K562 (cell line): ENCODE measurements at regions not wholly inside any gene's neighbourhood (a gene's known extent, or its start where the extent isn't known, plus 50 kb on each side); places are given as distances from the start of the nearest gene placed in this dataset.

Experiments
- ATAC-seq: fragments of 200-7000 bp; cut with Tn5 transposase; 3 replicates; pipeline ENCODE4 v1.9.1; 2020; ENCODE audit warnings: moderate library complexity
- BruUV-seq: library from RNA; stranded (reverse); fragments of 400-500 nt; replicated peaks from 2 replicates; lab custom pipeline; 2021; lab: Mats Ljungman, UMichigan
- CTCF ChIA-PET: fragments of 300-600 bp; formaldehyde crosslinking; extraction: SDS; loops from one replicate; lab custom pipeline; 2021; ENCODE audit warnings: low intra/inter-chr PET ratio; lab: Yijun Ruan, JAX
- POLR2A ChIA-PET: fragments of 300-600, 350-650 bp; sonication (Branson Sonifier 250); formaldehyde crosslinking; extraction: SDS; loops from one replicate; lab custom pipeline; 2021; ENCODE audit warnings: antibody characterized with exemption, inconsistent platforms; lab: Yijun Ruan, JAX
- DNase-seq, 4 experiments: peaks; one replicate each; pipeline versions ENCODE4 v3.0.0 to v3.0.0-alpha.2; 2011 to 2018; ENCODE audit warnings: low spot score in 3 of 4, mixed read lengths in 3 of 4; ENCODE audit errors: extremely low read depth in 1 of 4
- FAIRE-seq: peaks from 2 replicates; lab custom pipeline; 2011; peaks lifted over from hg19 to GRCh38; lab: Jason Lieb, UNC
- H2AFZ ChIP-seq: 2 replicates; pipeline ENCODE4 v1.6.0; 2011; ENCODE audit warnings: low read depth, low read length, control low read depth, inconsistent platforms
- H3K27ac ChIP-seq: fragments of 200-600 bp; 3 replicates; pipeline ENCODE4 v1.8.0; 2011; ENCODE audit warnings: low read depth, mild to moderate bottlenecking, control low read depth, inconsistent platforms, low read length, moderate library complexity, mixed read lengths; ENCODE audit errors: extremely low read depth
- H3K27me3 ChIP-seq, 2 experiments: fragments of 300-600 bp in 1 of 2; 2 replicates in 1 of 2; 3 replicates in 1 of 2; pipeline versions ENCODE4 v1.6.0 to v1.8.0; 2011; ENCODE audit warnings: inconsistent platforms in 2 of 2, low read length in 2 of 2, mild to moderate bottlenecking in 1 of 2, mixed read lengths in 1 of 2, moderate library complexity in 1 of 2; ENCODE audit not compliant: control insufficient read depth in 2 of 2, insufficient read depth in 2 of 2
- H3K36me3 ChIP-seq: fragments of 300-600 bp; 3 replicates; pipeline ENCODE4 v1.8.0; 2011; ENCODE audit warnings: mild to moderate bottlenecking, low read length, inconsistent platforms; ENCODE audit not compliant: control insufficient read depth, insufficient read depth
- H3K4me1 ChIP-seq, 2 experiments: fragments of 200-600 bp in 1 of 2; replicated peaks in 1 of 2; 2 replicates in 1 of 2; 3 replicates in 1 of 2; pipeline versions ENCODE4 v1.5.1 to v1.8.0; 2011; ENCODE audit warnings: inconsistent platforms in 2 of 2, low read length in 2 of 2, mild to moderate bottlenecking in 1 of 2, mixed read lengths in 1 of 2, moderate library complexity in 1 of 2; ENCODE audit not compliant: control insufficient read depth in 2 of 2, insufficient read depth in 2 of 2
- H3K4me2 ChIP-seq: 2 replicates; pipeline ENCODE4 v1.6.1; 2011; ENCODE audit warnings: low read length, control low read depth, inconsistent platforms, mixed read lengths; ENCODE audit not compliant: insufficient read depth
- H3K4me3 ChIP-seq: fragments of 200-600 bp; sonication (generic), shearing (Covaris generic); 2 replicates; pipeline ENCODE4 v1.5.1; 2016; ENCODE audit warnings: control low read depth, inconsistent platforms
- H3K79me2 ChIP-seq: fragments of 200-600 bp; 3 replicates; pipeline ENCODE4 v1.8.0; 2011; ENCODE audit warnings: low read length, inconsistent platforms; ENCODE audit not compliant: control insufficient read depth, insufficient read depth
- H3K9ac ChIP-seq, 2 experiments: 2 replicates each; pipeline versions ENCODE4 v1.6.0 to v1.6.1; 2011; ENCODE audit warnings: low read depth in 2 of 2, low read length in 2 of 2, control low read depth in 1 of 2, inconsistent platforms in 1 of 2, mild to moderate bottlenecking in 1 of 2, mixed read lengths in 1 of 2; ENCODE audit not compliant: insufficient read depth in 1 of 2
- H3K9me1 ChIP-seq: one replicate; pipeline ENCODE4 v1.6.0; 2011; ENCODE audit warnings: inconsistent platforms, mild to moderate bottlenecking, low read length, moderate library complexity; ENCODE audit not compliant: control insufficient read depth, insufficient read depth
- H3K9me3 ChIP-seq: replicated peaks from 2 replicates; pipeline ENCODE4 v1.5.1; 2011; ENCODE audit warnings: low read depth, low read length, inconsistent platforms; ENCODE audit not compliant: control insufficient read depth, insufficient read depth
- H4K20me1 ChIP-seq: replicated peaks from 2 replicates; pipeline ENCODE4 v1.6.1; 2011; ENCODE audit warnings: low read length, inconsistent platforms, mixed read lengths; ENCODE audit not compliant: control insufficient read depth, insufficient read depth
- ATF4 ChIP-seq: fragments of 450-650 bp; formaldehyde crosslinking; IDR thresholded peaks from 2 replicates; pipeline ENCODE4 v1.4.0; 2022; ENCODE audit warnings: mild to moderate bottlenecking, moderate library complexity
- BACH1 ChIP-seq: fragments of 200-800 bp; sonication (Bioruptor generic); IDR thresholded peaks from 2 replicates; pipeline ENCODE4 v1.6.1; 2016; ENCODE audit warnings: missing genetic modification characterization, missing compliant biosample characterization
- EHMT2 ChIP-seq: fragments of 450-650 bp; IDR thresholded peaks from 2 replicates; pipeline ENCODE4 v1.6.1; 2018; ENCODE audit warnings: antibody characterized with exemption
- FOXK1 ChIP-seq: sonication (generic); formaldehyde crosslinking; IDR thresholded peaks from 2 replicates; pipeline ENCODE4 v1.8.0; 2022; ENCODE audit warnings: missing genetic modification reagents, mild to moderate bottlenecking, borderline replicate concordance
- FOXO4 ChIP-seq: fragments of 450-650 bp; formaldehyde crosslinking; IDR thresholded peaks from 2 replicates; pipeline ENCODE4 v1.4.0; 2020; ENCODE audit warnings: mild to moderate bottlenecking, moderate library complexity
- MEF2A ChIP-seq: IDR thresholded peaks from 2 replicates; pipeline ENCODE4 v1.6.1; 2011; ENCODE audit warnings: low read depth, mild to moderate bottlenecking, low read length, moderate library complexity; ENCODE audit not compliant: control insufficient read depth
- NCOA4 ChIP-seq: fragments of 450-650 bp; IDR thresholded peaks from 2 replicates; pipeline ENCODE4 v1.6.1; 2018; ENCODE audit warnings: mild to moderate bottlenecking; ENCODE audit not compliant: partially characterized antibody
- NCOA6 ChIP-seq: fragments of 450-650 bp; IDR thresholded peaks from 2 replicates; pipeline ENCODE4 v1.6.1; 2017; ENCODE audit warnings: mild to moderate bottlenecking
- POLR2AphosphoS2 ChIP-seq: IDR thresholded peaks from 2 replicates; pipeline ENCODE4 v1.6.1; 2012; ENCODE audit warnings: low read length, improper control_type of control experiment
- PTRF ChIP-seq: fragments of 450-650 bp; IDR thresholded peaks from 2 replicates; pipeline ENCODE4 v1.6.1; 2016; ENCODE audit warnings: mild to moderate bottlenecking, missing genetic modification characterization, missing compliant biosample characterization
- SAFB ChIP-seq: fragments of 200-400 bp; formaldehyde crosslinking; IDR thresholded peaks from 2 replicates; pipeline ENCODE4 v1.6.1; 2017; ENCODE audit warnings: low read depth, low read length, borderline replicate concordance
- SP1 ChIP-seq: sonication (generic); formaldehyde crosslinking; IDR thresholded peaks from 2 replicates; pipeline ENCODE4 v1.8.1; 2022; ENCODE audit warnings: mild to moderate bottlenecking, missing genetic modification reagents
- TEAD4 ChIP-seq, 2 experiments: sonication (generic) in 1 of 2; formaldehyde crosslinking in 1 of 2; IDR thresholded peaks; 2 replicates each; pipeline versions ENCODE4 v1.6.1 to v1.8.0; 2012 to 2022; ENCODE audit warnings: borderline replicate concordance in 1 of 2, inconsistent platforms in 1 of 2, low read length in 1 of 2, mild to moderate bottlenecking in 1 of 2, missing genetic modification reagents in 1 of 2
- TRIM25 ChIP-seq: fragments of 450-650 bp; IDR thresholded peaks from 2 replicates; pipeline ENCODE4 v1.7.0; 2016; ENCODE audit warnings: borderline replicate concordance
- U2AF2 ChIP-seq: fragments of 200-400 bp; formaldehyde crosslinking; optimal IDR thresholded peaks from 2 replicates; pipeline ENCODE3; 2017; ENCODE audit warnings: low read depth, mild to moderate bottlenecking, low read length
- ZNF184 ChIP-seq: sonication (generic); formaldehyde crosslinking; IDR thresholded peaks from 2 replicates; pipeline ENCODE4 v1.5.0; 2020; ENCODE audit warnings: missing genetic modification reagents
- ZNF197 ChIP-seq: fragments of 200-800 bp; sonication (Bioruptor generic); IDR thresholded peaks from 2 replicates; pipeline ENCODE4 v1.6.1; 2016; ENCODE audit warnings: low read depth, missing genetic modification characterization, missing compliant biosample characterization
- WGBS: fragments of 100-300 bp; shearing (Covaris generic); methylation state at CpG from one replicate; pipeline ENCODE4 v1.1.6; 2016; ENCODE audit warnings: low coverage, mixed read lengths; ENCODE audit not compliant: insufficient coverage; ENCODE audit errors: missing lambda C conversion rate; 5-methylcytosine and 5-hydroxymethylcytosine counted together
- in situ Hi-C: fragments of 300-500 bp; cut with MboI; formaldehyde crosslinking; loops from 4 replicates; pipeline ENCODE4 v1.15.0; 2018; ENCODE audit warnings: inconsistent platforms, mixed read lengths
- intact Hi-C: fragments of 100-400 bp; cut with micrococcal nuclease; formaldehyde crosslinking; loops from 2 replicates; pipeline ENCODE4 v1.14.2; 2022

GRCh38 chr12:87008785-87009384 is 752.7 kb upstream of the MGAT4C start:
- no peak overlapping the region for H3K4me3 ChIP-seq
- WGBS: 0% methylated on average over 1 of the region's 1 CpG
- H4K20me1 ChIP-seq: no peaks in the 10 kb centered on the region
- no peak for DNase-seq
- TF ChIP-seq EHMT2: no peak
- no peak for TF ChIP-seq PTRF
- no peak for TF ChIP-seq FOXK1 (CRISPR knock-in tag)
- no peak for TF ChIP-seq MEF2A
- no peak for TF ChIP-seq TEAD4 (IDR thresholded peaks at IDR 0.05; ENCODE audit: low read length)
- no peak for TF ChIP-seq TEAD4 (CRISPR knock-in tag; IDR thresholded peaks at IDR 0.05; ENCODE audit: borderline replicate concordance)
- no peak for TF ChIP-seq ZNF197
- TF ChIP-seq NCOA4: no peak
- TF ChIP-seq NCOA6: no peak
- no peak for TF ChIP-seq FOXO4
- no peak for TF ChIP-seq U2AF2
- TF ChIP-seq ATF4: no peak
- TF ChIP-seq POLR2AphosphoS2: no peak
- TF ChIP-seq SP1 (CRISPR knock-in tag): no peak
- TF ChIP-seq SAFB: no peak
- no peak for TF ChIP-seq ZNF184
- no peak for TF ChIP-seq TRIM25
- no peak for TF ChIP-seq BACH1
- no peak for FAIRE-seq
- ChIA-PET POLR2A (no interaction called here), CTCF (no interaction called here)
- intact Hi-C loops: no loop called here
- H3K27ac ChIP-seq: no peak overlapping the region
- no peak overlapping the region for H3K4me2 ChIP-seq
- H3K27me3 ChIP-seq: no peaks in the 10 kb centered on the region
- no TSS peak for BruUV-seq
- H3K9me1 ChIP-seq: no peaks in the 10 kb centered on the region
- no peak overlapping the region for H2AFZ ChIP-seq
- ATAC-seq: no peak
- H3K4me1 ChIP-seq: no peaks in the 10 kb centered on the region
- H3K9ac ChIP-seq: no peak overlapping the region
- no peaks in the 10 kb centered on the region for H3K79me2 ChIP-seq
- no peaks in the 10 kb centered on the region; the same call in 1 of the 2 replicates for H3K9me3 ChIP-seq
- no peaks in the 10 kb centered on the region for H3K36me3 ChIP-seq
- in situ Hi-C loops: no loop called here
